Epidermal melanocyte (primary cell): ENCODE measurements at regions not wholly inside any gene's neighbourhood (a gene's known extent, or its start where the extent isn't known, plus 50 kb on each side); places are given as distances from the start of the nearest gene placed in this dataset.
"Not testable (repeated sequence)": the region's sequence is repeated elsewhere in the genome, so short reads cannot be mapped to it uniquely, and the experiment has no call there.

Experiments used
- DNase-seq: peaks from one replicate; pipeline ENCODE4 v3.0.0; 2011; ENCODE audit warnings: low spot score; ENCODE audit not compliant: insufficient read length

DNA sequence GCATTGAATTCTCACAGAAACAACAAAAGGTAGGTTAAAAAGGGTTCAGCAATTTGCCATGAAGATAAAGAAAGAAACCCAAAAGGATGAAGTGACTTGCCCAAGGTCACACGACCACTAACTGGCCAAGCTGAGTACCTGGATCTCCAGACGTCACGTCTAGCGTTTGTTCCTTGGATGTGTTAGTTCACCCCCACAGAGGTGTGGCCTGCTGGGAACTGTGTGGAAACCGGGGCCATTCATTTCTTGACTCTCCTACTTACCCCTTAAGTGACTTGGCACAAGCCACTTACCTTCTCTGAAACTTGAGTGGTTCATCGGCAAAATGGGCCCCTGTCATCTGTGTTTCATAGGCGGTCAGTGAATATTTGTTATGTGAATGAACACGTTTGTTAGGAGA is 244.3 kb upstream of the SLCO3A1 start:
- no peak for DNase-seq

DNA sequence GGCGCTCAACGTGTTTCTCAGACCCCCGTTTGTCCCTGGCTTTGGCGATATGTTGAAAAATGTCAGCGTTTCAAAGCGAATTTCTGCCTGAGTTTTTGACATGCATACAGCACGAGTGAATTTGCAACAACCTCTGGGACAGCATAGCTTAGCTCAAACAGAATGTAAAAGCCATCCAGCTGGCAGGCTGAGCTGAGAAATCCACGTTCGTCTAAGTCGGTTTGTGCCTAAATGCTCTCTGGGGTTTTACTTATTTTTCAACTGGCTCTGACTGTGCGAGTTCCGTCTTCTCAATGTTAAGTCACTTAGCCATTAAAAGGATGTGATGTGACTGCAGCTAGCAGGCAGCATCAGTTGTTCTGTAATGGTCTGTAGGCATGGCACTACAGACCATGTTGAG is 243.5 kb upstream of the SLCO3A1 start:
- no peak for DNase-seq

DNA sequence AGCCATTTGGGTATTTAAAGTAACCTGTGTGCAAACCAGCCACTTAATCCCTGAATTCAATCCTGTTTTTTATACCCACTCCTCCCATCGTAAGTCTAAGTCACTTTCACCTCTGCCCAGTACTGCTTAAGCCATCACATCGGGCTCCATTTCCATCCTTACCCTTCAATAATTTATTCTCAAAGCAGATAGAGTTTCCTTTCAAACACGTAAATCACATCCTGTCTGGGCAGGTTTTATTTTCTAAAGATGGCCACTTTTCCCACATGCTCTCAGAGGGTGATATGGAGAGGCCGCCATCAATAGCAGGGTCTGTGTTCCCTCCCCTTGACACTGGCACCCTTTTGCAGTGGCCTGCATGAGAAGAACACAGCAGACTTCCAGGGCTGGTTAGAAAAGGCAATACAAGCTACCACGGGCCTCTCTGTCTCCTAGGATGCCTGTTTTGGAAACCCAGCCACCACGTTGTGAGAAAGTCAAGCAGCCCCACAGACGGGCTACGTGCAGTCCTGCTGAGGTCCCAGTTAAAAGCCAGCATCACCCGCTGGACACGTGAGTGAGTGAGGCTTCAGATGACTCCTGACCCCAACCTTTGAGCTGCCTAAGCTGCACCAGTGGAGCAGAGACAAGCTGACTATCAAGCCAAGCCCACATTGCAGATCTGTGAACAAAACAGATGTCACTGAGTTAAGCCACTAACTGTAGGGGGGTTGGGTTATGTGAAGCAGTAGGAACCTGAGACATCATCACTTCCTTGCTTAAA is 241.8 kb upstream of the SLCO3A1 start:
- DNase-seq: no peak

DNA sequence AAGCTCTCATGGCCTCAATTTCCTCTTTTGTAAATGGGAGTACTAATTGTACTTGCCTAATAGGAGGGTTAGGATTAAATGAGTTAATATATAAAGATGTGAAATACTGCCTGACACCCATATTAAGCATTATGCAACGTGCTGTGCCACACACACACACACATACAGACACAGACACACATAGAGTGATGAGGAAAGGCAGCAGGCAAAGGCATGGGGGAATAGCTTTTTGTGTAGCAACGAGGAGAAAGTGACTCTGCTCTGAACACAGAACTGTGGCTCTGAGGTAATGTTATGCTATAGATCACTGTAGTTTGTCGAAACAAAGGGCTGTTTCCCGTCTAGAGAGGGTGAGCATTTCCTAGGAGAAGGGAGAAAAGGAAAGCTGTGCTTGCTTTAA is 233.3 kb upstream of the SLCO3A1 start:
- no peak for DNase-seq

DNA sequence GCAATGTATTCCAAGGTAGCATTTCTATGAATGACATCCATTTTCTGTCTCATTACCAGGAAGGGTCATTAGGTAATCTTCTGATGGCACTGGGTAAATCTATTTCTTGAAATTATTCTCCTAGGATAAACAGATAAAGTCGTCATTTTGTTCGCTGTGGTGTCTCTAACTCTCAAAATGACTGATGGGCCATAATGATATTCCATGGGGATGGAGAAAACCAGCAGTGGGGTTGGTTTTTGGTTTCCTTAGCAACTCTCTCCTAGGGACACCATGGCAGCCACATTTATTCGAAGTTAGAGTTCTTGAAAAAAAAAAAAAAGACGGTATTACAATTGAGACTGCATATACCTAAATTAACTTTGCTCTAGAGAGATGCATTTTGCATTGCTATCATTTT is 231.3 kb upstream of the SLCO3A1 start:
- no peak for DNase-seq

DNA sequence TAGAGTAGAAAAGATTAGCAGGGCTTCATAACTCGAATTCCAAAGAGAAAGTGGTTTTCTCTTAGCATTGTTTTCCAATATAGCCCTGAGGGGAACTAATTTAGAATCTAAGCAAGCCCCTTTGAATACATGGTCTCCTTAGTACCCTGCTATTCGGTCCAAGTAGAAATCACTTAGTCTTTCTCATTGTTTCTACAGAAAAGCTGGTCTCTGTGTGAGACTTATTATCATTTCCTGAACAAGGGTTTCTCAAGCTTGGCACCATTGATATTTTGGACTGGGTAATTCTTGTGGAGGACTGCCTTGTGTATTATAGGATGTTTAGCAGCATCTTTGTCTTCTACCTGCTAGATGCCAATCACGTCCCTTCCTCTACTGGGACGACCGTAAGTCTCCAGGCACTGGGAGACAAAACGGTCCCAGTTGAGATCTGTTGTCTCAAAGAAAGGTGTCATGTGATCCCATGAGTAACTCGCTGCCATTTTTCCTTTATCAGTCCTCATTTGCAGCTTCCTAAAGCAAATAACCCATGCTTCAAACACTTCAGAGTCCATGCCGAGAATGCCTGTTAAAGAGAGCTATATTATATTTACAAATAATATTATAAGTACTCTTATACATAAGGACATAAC is 230.7 kb upstream of the SLCO3A1 start:
- DNase-seq: no peak

DNA sequence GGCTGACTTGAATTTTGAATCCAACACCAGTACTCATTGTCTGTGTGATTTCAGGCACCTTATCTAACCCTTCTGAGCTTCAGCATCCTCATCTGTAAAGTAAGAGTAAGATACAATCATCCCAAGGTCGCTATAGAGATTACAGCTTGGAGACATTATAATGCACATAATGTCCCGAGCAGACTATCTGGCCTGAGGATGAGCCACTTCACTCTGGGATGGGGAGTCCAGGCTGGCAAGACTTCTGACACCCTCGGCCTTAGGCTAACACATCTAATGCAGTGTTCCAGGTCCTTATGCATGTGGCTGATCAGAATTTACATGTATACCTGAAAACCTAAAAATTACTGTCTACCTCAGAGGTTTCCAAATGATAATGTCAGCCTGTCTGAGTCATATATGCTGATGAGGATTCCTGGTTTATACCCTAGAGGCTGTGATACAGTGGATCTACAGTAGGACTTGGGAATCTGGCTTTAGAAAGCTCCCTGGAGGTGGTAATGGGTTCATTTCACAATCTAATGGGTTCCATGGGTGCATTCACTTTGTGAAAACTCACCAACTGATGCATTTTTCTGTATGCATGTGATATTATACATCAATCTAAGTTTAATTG is 229.0 kb upstream of the SLCO3A1 start:
- no peak for DNase-seq

DNA sequence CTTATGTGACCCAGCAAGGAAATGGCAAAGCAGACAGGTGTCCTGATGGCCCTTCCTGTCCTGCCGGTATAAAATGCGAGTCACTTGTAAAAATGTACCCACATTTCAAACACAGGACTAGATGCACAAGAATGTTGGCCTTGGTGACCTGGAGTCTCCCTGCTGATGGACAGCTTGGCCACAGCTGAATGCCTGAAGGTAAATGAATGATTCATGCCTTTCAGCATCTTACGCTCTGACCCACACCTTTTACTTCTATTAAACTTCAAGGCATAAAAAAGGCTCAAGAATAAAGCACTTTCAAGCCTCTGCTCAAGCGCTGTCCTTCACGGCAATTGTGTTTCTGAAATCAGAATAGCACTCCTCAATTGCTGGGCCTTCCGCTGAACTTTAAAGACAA is 228.0 kb upstream of the SLCO3A1 start:
- no peak for DNase-seq

DNA sequence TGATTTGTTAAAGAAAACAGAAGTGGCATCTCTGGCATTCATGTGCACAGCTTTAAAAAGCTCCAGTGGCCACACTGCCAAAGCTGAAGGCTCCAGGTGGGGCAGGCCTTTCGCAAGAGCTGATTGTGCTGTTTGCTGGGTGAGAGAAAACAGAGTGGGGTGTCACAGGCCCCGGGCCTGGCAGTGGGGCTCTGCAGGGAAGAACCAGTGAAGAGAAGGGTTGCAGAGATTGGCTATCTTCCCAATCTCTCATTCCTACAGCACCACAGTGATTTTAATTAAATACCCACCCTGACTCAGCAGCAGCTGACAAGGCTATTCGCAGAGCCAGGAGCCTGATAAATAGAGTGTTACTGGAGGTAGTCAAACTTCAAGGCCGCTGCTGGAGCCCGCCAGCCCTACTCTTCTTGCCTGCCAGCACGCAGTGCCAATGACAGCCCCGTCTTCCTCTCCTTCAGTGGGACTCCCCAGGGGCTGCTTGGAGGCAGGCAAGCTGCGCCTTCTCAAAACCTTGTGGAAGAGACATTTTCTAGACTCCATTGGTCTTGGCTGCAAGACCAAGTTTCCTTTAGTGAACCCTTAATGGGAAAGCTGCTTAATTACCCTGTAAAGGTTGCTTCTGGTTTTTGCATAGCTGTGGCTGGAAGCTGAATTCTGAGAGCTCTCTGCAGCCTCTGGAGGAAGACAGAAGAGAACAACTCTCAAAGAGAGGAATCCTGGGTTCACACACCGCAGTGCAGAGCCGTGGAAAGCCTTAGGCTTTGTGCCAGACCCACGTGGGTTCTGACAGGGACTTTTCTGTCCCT is 225.8 kb upstream of the SLCO3A1 start:
- no peak for DNase-seq

DNA sequence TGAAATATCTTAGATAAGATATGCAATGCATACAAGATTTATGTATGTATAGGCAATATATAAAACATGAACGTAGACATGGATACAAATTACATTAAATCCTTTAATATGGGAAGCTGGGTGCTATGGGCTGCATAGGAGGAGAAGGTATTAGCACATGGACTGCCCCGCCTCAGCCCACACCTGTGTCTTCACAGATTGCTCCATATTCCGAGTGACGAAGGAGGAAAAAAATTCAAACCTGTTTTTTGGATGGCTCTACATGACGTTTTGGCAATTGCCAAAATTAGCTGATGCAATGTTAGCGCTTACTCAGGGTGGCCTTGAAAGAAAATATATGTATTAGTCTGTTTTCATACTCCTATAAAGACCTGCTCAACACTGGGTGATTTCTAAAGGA is 223.4 kb upstream of the SLCO3A1 start:
- no peak for DNase-seq

DNA sequence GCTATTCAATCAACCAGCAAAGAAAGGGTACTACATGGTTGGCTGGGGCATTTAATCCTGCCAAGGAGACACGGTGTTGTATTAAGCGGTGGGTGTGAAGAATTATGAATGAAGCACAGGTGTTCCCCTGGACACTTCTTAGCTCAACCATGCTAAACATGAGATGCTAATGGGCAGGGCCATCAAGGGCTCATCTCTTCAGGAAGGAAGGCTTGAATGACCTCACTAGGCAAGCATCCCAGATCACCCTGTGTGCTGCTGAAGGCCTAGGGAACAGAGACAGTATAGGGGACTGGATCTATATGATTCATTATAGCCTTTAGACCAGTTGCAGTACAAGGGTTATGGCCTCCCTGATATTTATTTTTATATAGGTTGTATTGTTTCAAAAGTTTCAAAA is 221.3 kb upstream of the SLCO3A1 start:
- no peak for DNase-seq

DNA sequence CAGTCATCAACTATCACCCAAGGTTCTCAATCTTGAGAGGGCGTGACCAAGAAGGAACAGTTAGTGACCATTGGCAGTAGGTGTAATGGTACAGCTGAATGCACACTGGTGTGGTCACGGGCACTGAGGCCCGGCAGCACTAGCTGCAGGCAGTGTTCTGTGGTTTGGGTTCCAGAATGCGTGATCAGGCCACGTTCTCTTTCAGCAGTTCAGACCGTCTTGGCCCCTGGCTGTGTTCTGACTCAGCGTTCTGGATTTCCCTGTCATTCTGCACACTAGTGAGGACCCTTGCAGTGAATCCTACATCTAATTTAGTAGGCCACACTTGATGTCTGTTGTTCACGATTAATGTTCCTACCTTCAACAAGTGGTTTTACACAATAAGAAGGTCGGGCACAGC is 220.5 kb upstream of the SLCO3A1 start:
- no peak for DNase-seq

DNA sequence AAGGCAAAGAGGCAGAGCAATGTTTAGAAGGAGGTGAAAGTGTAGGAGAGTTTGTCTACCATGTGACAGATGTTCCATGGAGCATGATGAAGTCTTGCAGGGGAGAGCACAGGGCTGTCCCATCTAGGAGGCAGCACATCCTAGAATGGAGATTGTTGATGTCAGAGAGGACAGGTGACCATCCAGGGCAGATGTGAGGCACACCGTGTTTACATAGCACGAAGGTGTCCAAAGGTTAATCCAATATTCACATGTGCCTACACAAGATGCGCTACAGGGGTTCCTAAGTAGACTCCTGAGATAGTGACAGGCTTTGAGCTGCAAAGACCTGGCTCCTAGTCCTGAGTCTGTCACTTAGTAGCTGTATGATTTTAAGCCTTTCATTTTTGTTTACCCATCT is 219.3 kb upstream of the SLCO3A1 start:
- no peak for DNase-seq

DNA sequence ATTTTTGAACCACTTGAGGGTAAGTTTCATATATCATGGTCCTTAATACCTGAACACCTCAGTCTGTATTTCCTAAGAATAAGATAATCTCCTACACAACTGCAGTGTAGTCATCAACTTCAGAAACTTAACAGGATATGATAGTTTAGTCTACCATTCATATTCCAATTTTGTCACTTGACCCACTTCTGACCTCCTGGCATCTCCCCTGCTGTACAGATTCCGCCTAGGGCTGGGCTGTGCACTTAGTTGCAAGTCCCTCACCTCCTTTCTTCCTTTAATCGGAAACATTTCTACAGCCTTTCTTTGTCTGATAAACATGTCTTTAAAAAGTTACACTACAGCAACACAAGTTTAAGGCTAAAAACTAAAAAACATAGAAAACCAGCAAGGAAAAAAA is 218.4 kb upstream of the SLCO3A1 start:
- DNase-seq: no peak

DNA sequence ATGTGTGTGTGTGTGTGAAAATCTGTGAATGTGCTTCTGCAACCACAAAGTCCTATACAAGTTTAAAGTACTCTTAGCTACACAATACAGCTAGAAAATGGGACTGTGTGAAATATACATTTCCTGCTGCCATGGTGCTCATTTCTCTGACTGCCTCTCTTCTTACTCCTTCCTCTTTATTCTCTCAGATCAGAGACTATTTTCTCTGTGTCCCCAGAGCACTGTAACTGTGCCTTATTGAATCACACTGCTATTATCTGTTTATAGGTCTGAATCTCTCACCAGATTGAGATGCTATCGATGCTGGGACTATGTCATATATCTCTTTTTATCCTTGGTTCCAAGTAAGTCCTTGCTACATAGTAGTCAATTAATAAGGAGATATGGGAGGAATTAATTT is 217.9 kb upstream of the SLCO3A1 start:
- no peak for DNase-seq

DNA sequence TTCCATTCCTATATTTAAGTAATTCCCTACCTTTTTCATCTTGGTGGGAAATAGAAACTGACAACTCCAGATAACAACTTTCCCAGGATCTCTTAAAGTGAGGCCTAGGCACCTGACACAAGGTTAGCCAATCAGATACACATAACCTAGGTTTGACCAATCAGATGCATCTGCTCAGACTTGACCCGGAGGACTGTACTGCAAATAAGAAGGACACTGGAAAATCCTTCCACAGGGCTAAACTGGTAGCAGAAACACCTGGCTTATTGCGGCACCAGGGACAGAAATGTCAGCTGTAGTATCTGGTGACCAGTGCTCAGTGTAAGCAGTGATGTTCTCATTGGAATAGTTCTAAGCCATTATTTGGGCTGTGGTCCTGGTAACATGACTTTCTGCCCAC is 204.5 kb upstream of the SLCO3A1 start:
- no peak for DNase-seq

DNA sequence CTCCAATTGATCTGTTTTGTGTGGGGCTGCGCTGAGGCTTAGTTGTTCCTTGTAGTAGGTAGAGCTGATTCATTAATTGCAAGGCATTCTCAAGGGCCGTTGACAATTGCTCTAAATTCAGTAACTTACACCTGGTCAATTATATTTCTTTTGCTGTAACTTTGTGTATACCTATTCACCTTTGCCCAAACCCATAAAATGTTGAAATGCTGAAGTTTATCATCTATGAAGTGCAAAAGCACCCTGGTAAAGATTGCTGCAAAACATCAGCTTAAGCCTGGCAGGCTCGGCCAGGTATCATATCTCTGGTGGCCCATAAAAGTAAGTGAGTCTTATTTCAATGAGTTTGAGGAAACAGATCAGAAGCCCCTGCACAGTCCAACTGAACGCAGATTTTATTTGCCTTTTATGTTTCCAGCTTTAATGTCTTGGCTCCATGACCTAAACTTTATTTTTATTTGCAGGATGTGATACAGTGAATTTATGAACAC is 203.6 kb upstream of the SLCO3A1 start:
- DNase-seq: no peak

DNA sequence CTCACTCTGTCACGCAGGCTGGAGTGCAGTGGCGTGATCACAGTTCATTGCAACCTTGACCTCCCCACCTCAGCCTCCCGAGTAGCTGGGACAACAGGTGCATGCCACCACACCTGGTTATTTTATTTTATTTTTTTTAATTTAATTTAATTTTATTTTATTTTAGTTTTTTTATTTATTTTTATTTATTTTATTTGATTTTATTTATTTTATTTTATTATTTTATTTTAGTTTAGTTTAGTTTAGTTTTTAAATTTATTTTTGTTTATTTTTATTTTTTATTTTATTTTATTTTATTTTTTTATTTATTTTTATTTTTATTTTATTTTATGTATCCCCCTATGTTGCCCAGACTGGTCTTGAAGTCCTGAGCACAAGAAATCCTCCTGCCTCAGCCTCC is 202.3 kb upstream of the SLCO3A1 start:
- no peak for DNase-seq

DNA sequence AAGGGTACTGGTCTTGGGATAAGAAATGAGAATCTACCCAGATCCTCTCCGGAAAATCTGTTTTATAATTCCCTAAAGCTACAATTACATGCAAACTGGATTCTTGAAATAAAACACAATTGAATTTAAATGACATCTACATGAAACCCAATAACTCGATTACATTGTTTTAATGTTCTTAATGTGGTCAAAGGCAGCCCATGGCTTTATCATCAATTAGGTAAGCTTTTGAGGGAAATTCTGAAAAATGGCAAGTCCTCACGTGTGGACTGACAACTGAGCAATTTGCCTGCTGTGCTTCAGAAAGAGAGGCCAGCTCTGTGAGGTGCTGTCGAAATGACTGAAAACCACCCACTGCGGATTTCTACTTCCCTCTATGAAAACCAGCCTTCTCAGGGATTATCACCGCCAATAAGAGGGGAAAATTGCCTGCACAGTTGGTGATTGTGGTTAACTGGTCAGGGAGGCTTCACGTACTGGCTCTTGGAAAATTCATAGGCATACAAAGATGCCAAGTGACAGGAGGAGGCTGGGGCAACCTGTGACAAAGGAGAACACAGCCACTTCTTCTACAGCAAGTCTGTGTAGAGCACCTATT is 200.8 kb upstream of the SLCO3A1 start:
- no peak for DNase-seq

DNA sequence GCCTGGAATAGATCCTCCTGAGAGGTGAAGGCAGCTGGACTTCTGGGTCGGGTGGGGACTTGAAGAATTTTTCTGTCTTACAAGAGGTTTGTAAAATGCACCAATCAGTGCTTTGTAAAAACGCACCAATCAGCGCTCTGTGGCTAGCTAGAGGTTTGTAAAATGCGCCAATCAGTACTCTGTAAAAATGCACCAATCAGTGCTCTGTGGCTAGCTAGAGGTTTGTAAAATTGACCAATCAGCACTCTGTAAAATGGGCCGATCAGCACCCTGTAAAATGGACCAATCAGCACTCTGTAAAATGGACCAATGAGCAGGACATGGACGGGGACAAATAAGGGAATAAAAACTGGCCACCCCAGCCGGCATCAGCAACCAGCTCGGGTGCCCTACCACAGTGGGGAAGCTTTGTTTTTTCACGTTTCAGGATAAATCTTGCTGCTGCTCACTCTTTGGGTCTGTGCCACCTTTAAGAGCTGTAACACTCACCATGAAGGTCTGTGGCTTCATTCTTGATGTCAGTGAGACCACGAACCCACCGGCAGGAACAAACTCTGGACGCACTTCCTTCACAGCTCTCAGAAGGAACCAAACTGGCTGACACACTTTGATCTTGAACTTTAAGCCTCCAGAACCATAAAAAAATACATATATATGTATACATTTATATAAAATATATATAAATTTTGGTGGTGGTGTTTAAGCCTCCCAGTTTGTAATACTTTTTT is 197.8 kb upstream of the SLCO3A1 start:
- DNase-seq: not testable (repeated sequence)

DNA sequence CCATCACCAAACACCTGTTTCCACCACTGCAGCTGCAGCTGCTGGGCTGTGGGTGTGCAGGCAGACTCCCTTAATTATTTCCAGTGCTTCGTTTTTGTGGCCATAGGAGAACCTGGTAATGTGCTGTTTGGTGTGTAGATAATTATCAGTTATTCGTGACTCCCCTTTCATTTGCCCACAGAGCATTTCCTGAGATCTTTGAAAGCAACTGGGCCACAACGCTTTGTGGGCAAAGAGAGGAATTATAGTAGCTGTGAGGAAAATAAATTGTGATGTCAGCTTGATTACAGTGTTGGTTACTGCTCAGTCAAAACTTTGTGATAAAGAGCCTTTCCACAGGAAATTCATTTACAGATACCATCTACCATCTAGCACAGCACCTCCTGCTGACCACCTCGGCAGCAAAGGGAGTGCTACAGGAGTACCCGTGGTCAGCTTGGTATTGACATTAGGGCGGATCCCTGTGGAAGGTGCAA is 193.3 kb upstream of the SLCO3A1 start:
- no peak for DNase-seq
